ENCODE measurements at regions not wholly inside any gene's neighbourhood (a gene's known extent, or its start where the extent isn't known, plus 50 kb on each side); places are given as distances from the start of the nearest gene placed in this dataset.

DNA sequence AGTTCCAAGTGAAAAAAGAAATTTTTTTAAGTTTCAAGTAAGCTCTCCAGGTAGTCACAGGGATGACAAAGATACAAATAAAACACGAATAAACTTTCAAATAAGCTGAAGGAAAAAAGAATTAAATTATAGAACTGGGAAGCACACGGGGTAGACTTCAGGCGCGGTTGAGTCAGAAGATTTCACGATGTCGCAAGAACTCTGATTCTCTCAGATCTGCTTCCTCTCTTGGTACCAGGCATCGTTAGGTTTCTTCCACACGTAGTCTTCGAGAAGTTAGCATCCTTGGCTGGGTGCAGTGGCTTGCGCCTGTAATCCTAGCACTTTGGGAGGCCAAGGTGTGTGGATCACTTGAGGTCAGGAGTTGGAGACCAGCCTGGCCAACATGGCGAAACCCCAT, 784.1 kb upstream of the RBFOX1 start:
- TF ChIP-seq, protein P1, sequence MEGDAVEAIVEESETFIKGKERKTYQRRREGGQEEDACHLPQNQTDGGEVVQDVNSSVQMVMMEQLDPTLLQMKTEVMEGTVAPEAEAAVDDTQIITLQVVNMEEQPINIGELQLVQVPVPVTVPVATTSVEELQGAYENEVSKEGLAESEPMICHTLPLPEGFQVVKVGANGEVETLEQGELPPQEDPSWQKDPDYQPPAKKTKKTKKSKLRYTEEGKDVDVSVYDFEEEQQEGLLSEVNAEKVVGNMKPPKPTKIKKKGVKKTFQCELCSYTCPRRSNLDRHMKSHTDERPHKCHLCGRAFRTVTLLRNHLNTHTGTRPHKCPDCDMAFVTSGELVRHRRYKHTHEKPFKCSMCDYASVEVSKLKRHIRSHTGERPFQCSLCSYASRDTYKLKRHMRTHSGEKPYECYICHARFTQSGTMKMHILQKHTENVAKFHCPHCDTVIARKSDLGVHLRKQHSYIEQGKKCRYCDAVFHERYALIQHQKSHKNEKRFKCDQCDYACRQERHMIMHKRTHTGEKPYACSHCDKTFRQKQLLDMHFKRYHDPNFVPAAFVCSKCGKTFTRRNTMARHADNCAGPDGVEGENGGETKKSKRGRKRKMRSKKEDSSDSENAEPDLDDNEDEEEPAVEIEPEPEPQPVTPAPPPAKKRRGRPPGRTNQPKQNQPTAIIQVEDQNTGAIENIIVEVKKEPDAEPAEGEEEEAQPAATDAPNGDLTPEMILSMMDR (IDR thresholded peaks at IDR 0.05): no peak
- no peak for TF ChIP-seq POLR2A (IDR thresholded peaks at IDR 0.05)

Data from heart left ventricle (tissue), 13 donors.